NT2/D1 (cell line): ENCODE measurements at regions not wholly inside any gene's neighbourhood (a gene's known extent, or its start where the extent isn't known, plus 50 kb on each side); places are given as distances from the start of the nearest gene placed in this dataset.

Source experiments
- DNase-seq: peaks from one replicate; pipeline ENCODE4 v3.0.0-alpha.2; 2011; ENCODE audit warnings: low read depth, low spot score
- H3K27me3 ChIP-seq: 2 replicates; pipeline ENCODE4 v1.6.0; 2011; ENCODE audit warnings: mild to moderate bottlenecking; ENCODE audit not compliant: insufficient read length, insufficient read depth
- H3K36me3 ChIP-seq: 2 replicates; pipeline ENCODE4 v1.6.1; 2011; ENCODE audit warnings: mild to moderate bottlenecking, low read length, mixed read lengths; ENCODE audit not compliant: insufficient read depth, insufficient read length
- H3K4me1 ChIP-seq: 2 replicates; pipeline ENCODE4 v1.5.1; 2011; ENCODE audit not compliant: insufficient read depth, insufficient read length
- H3K4me3 ChIP-seq: 2 replicates; pipeline ENCODE4 v1.5.1; 2011; ENCODE audit warnings: low read depth; ENCODE audit not compliant: insufficient read length
- H3K9ac ChIP-seq: 2 replicates; pipeline ENCODE4 v1.6.0; 2011; ENCODE audit warnings: low read depth; ENCODE audit not compliant: insufficient read length
- H3K9me3 ChIP-seq: 2 replicates; pipeline ENCODE4 v1.5.1; 2011; ENCODE audit warnings: mild to moderate bottlenecking, low read length; ENCODE audit not compliant: insufficient read depth
- SUZ12 ChIP-seq: IDR thresholded peaks from 2 replicates; pipeline ENCODE4 v1.6.1; 2011; ENCODE audit not compliant: insufficient read length, insufficient read depth; ENCODE audit errors: extremely low read depth
- YY1 ChIP-seq: IDR thresholded peaks from 2 replicates; pipeline ENCODE4 v1.6.1; 2011; ENCODE audit not compliant: insufficient read length, insufficient read depth
- ZNF274 ChIP-seq: IDR thresholded peaks from 2 replicates; pipeline ENCODE4 v1.6.1; 2011; ENCODE audit warnings: mild to moderate bottlenecking, low read depth, low read length

GRCh38 chr10:61172182-61172926 is 228.4 kb upstream of the RHOBTB1 start:
- Histone ChIP-seq H3K4me1 (no peaks in the 10 kb centered on the region), H3K27me3 (no peaks in the 10 kb centered on the region), H3K36me3 (no peaks in the 10 kb centered on the region), H3K9me3 (no peaks in the 10 kb centered on the region), H3K4me3 (no peak overlapping the region), H3K9ac (no peak overlapping the region)
- DNase-seq, result no peak
- TF ChIP-seq ZNF274, result no peak
- TF ChIP-seq SUZ12, result no peak
- no peak for TF ChIP-seq YY1

GRCh38 chr10:61170594-61170993 is 226.6 kb upstream of the RHOBTB1 start:
- H3K9me3 ChIP-seq, result no peaks in the 10 kb centered on the region
- no peaks in the 10 kb centered on the region for H3K4me1 ChIP-seq
- no peak overlapping the region for H3K4me3 ChIP-seq
- H3K27me3 ChIP-seq, result no peaks in the 10 kb centered on the region
- no peak for TF ChIP-seq ZNF274
- no peak for TF ChIP-seq SUZ12
- no peak for TF ChIP-seq YY1
- DNase-seq, result no peak
- H3K9ac ChIP-seq, result no peak overlapping the region
- H3K36me3 ChIP-seq, result no peaks in the 10 kb centered on the region

- Histone ChIP-seq H3K9ac (no peak overlapping the region), H3K9me3 (no peaks in the 10 kb centered on the region), H3K36me3 (no peaks in the 10 kb centered on the region), H3K4me3 (no peak overlapping the region), H3K4me1 (no peaks in the 10 kb centered on the region), H3K27me3 (no peaks in the 10 kb centered on the region)
- no peak for TF ChIP-seq YY1
- DNase-seq, result no peak
These were observed 225.3 kb upstream of the RHOBTB1 start for GRCh38 chr10:61169294-61169693.

- H3K9me3 ChIP-seq, result no peaks in the 10 kb centered on the region
- no peaks in the 10 kb centered on the region for H3K36me3 ChIP-seq
- no peak overlapping the region for H3K4me3 ChIP-seq
- TF ChIP-seq YY1, result no peak
- no peak for TF ChIP-seq SUZ12
- TF ChIP-seq ZNF274, result no peak
- no peak overlapping the region for H3K9ac ChIP-seq
- no peaks in the 10 kb centered on the region for H3K27me3 ChIP-seq
- no peak for DNase-seq
- H3K4me1 ChIP-seq, result no peaks in the 10 kb centered on the region
These were observed 222.5 kb upstream of the RHOBTB1 start for GRCh38 chr10:61166489-61166888.

- Histone ChIP-seq H3K36me3 (no peaks in the 10 kb centered on the region), H3K4me1 (no peaks in the 10 kb centered on the region), H3K4me3 (no peak overlapping the region), H3K9ac (no peak overlapping the region), H3K9me3 (no peaks in the 10 kb centered on the region), H3K27me3 (no peaks in the 10 kb centered on the region)
- DNase-seq, result no peak
- no peak for TF ChIP-seq SUZ12
- TF ChIP-seq ZNF274, result no peak
- TF ChIP-seq YY1, result no peak
These were observed 222.1 kb upstream of the RHOBTB1 start for GRCh38 chr10:61166065-61166464.

GRCh38 chr10:61164458-61165160 is 220.6 kb upstream of the RHOBTB1 start:
- H3K9me3 ChIP-seq, result no peaks in the 10 kb centered on the region
- no peak overlapping the region for H3K4me3 ChIP-seq
- TF ChIP-seq YY1 (no peak), ZNF274 (no peak), SUZ12 (no peak)
- H3K27me3 ChIP-seq, result no peaks in the 10 kb centered on the region
- H3K4me1 ChIP-seq, result no peaks in the 10 kb centered on the region
- no peak overlapping the region for H3K9ac ChIP-seq
- no peak for DNase-seq
- H3K36me3 ChIP-seq, result no peaks in the 10 kb centered on the region

- Histone ChIP-seq H3K4me1 (no peaks in the 10 kb centered on the region), H3K4me3 (no peak overlapping the region), H3K9ac (no peak overlapping the region), H3K9me3 (no peaks in the 10 kb centered on the region), H3K36me3 (no peaks in the 10 kb centered on the region), H3K27me3 (no peaks in the 10 kb centered on the region)
- no peak for DNase-seq
- TF ChIP-seq SUZ12, result no peak
- no peak for TF ChIP-seq YY1
- no peak for TF ChIP-seq ZNF274
These were observed 219.4 kb upstream of the RHOBTB1 start for GRCh38 chr10:61163403-61163802.

GRCh38 chr10:61160253-61160652 is 216.3 kb upstream of the RHOBTB1 start:
- no peak for DNase-seq
- no peak for TF ChIP-seq SUZ12
- no peak for TF ChIP-seq ZNF274
- no peak for TF ChIP-seq YY1
- Histone ChIP-seq H3K9ac (no peak overlapping the region), H3K36me3 (no peaks in the 10 kb centered on the region), H3K27me3 (no peaks in the 10 kb centered on the region), H3K4me1 (no peaks in the 10 kb centered on the region), H3K4me3 (no peak overlapping the region), H3K9me3 (no peaks in the 10 kb centered on the region)
